ENCODE measurements at regions not wholly inside any gene's neighbourhood (a gene's known extent, or its start where the extent isn't known, plus 50 kb on each side); places are given as distances from the start of the nearest gene placed in this dataset.

DNA sequence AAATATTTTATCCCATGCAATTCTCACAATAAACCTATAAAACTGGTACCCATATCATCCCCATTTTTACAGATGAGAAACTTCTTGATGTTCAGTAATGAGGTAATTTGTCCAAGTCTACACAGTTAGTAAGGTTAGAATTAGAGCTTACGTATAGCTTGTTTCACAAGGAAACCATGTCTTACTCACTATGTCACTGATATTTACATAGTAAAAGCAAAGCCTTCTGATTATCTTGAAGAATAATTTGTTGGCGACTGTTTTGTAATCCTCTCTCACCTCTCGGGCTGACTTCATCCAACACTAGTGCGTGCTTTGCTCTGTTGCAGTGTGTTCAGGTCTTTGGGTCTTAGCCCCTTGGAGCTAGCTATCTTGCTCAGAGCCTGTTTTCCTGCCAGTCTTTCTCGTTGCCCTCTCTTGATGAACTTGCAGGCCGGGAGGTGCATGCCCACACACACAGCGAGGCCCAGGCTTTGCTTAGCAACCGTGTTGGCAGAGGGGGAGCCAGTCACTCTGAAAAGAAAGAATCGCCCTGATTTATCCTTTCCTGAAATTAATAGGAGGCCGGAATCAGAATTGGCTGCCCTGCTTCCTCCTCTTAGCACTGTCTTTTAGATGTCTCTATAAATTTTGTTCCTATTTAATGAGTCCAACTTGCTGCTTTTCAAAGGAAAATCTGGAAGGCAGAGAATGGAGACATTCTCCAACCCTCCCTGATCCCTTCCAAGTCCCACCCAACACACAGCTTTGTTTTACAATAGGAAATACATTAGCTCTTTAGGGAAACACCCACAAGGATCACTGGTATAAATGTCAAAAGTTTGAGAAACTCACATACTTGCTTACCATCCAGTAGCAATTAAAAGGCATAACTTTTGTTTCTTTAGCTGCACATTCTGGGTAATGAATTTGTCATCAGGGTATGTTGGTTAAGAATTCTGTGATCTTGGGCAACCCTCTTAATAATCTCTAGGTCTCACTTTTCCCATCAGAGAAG lies 97.6 kb upstream of the SEC11C start:
- H3K4me3 ChIP-seq: no peak overlapping the region
- RAD21 ChIA-PET (ENCODE audit: unreplicated experiment): interaction anchor here (0.9 kb wide), 1 partner anchor 258 kb away, joined by 3 read pairs; no protein-coding TSS in a partner anchor
- no peaks in the 10 kb centered on the region for H3K9me3 ChIP-seq (replicated peaks; ENCODE audit: control insufficient read depth, insufficient read depth, low read length)
- FAIRE-seq (peak; percentile 68), ATAC-seq (no peak), DNase-seq (ENCODE audit: low read depth, low spot score) (no peak)
- H3K36me3 ChIP-seq (ENCODE audit: control insufficient read depth in 2 of 2, insufficient read depth in 2 of 2, low read length in 1 of 2): no peaks in the 10 kb centered on the region
- H3K27me3 ChIP-seq (replicated peaks in 1 of 2; ENCODE audit: control insufficient read depth in 2 of 2, insufficient read depth in 2 of 2, low read length in 1 of 2): peaks cover 0 to 3% of the 10 kb centered on the region in 2 experiments; a peak in 1 of 4 replicates
- TF ChIP-seq CREB1 (IDR thresholded peaks at IDR 0.05; ENCODE audit: low read depth) (no peak), NR2C2 (IDR thresholded peaks at IDR 0.05; ENCODE audit: borderline replicate concordance, control insufficient read depth, insufficient read length, low read depth) (no peak), PML (IDR thresholded peaks at IDR 0.05; ENCODE audit: low read length) (no peak), ZNF274 (IDR thresholded peaks at IDR 0.05; ENCODE audit: insufficient read depth, insufficient read length) (no peak), CBX3 (IDR thresholded peaks at IDR 0.05; ENCODE audit: borderline replicate concordance, low read depth) (no peak), NFYA (IDR thresholded peaks at IDR 0.05; ENCODE audit: borderline replicate concordance, low read depth, low read length) (no peak), ZNF622 (IDR thresholded peaks at IDR 0.05) (no peak), ATF7 (IDR thresholded peaks at IDR 0.05; ENCODE audit: low read depth) (no peak), JUND (IDR thresholded peaks at IDR 0.05; ENCODE audit: low read depth, low read length) (no peak)
- TF ChIP-seq, protein P1, sequence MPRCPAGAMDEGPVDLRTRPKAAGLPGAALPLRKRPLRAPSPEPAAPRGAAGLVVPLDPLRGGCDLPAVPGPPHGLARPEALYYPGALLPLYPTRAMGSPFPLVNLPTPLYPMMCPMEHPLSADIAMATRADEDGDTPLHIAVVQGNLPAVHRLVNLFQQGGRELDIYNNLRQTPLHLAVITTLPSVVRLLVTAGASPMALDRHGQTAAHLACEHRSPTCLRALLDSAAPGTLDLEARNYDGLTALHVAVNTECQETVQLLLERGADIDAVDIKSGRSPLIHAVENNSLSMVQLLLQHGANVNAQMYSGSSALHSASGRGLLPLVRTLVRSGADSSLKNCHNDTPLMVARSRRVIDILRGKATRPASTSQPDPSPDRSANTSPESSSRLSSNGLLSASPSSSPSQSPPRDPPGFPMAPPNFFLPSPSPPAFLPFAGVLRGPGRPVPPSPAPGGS (IDR thresholded peaks at IDR 0.05; ENCODE audit: borderline replicate concordance, insufficient read depth, low read depth, low read length, poor library complexity, severe bottlenecking): no peak
- TF ChIP-seq, protein P2, sequence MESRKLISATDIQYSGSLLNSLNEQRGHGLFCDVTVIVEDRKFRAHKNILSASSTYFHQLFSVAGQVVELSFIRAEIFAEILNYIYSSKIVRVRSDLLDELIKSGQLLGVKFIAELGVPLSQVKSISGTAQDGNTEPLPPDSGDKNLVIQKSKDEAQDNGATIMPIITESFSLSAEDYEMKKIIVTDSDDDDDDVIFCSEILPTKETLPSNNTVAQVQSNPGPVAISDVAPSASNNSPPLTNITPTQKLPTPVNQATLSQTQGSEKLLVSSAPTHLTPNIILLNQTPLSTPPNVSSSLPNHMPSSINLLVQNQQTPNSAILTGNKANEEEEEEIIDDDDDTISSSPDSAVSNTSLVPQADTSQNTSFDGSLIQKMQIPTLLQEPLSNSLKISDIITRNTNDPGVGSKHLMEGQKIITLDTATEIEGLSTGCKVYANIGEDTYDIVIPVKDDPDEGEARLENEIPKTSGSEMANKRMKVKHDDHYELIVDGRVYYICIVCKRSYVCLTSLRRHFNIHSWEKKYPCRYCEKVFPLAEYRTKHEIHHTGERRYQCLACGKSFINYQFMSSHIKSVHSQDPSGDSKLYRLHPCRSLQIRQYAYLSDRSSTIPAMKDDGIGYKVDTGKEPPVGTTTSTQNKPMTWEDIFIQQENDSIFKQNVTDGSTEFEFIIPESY (IDR thresholded peaks at IDR 0.05): no peak
- no peak overlapping the region for H2AFZ ChIP-seq (ENCODE audit: control insufficient read depth, low read depth, low read length)
- H3K27ac ChIP-seq (ENCODE audit: control insufficient read depth, insufficient read depth): no peak overlapping the region
- H4K20me1 ChIP-seq (ENCODE audit: control insufficient read depth, insufficient read depth): no peaks in the 10 kb centered on the region
- POLR2A ChIA-PET: no interaction called here
- BruUV-seq (replicated peaks): no TSS peak
- no peak overlapping the region for H3K9ac ChIP-seq (ENCODE audit: control insufficient read depth, insufficient read depth, low read length)
- CTCF ChIA-PET: interaction anchor here (0.9 to 3.3 kb wide), 2 partner anchors 9 to 28 kb away, joined by 4 to 9 read pairs; no protein-coding TSS in a partner anchor
- no peaks in the 10 kb centered on the region for H3K79me2 ChIP-seq (ENCODE audit: control insufficient read depth, insufficient read depth, low read length)
- SMC1A ChIA-PET (ENCODE audit: uncharacterized antibody, unreplicated experiment): interaction anchor here (0.7 to 0.8 kb wide), 2 partner anchors 29 to 66 kb away, joined by 3 read pairs; no protein-coding TSS in a partner anchor
- H3K4me1 ChIP-seq (ENCODE audit: control insufficient read depth, insufficient read depth, low read length): no peaks in the 10 kb centered on the region
- no peak overlapping the region for H3K4me2 ChIP-seq (ENCODE audit: control insufficient read depth, insufficient read depth)
- in situ Hi-C loops (cut with MboI): no loop called here
- 37% methylated on average over 10 of the region's 10 CpGs for WGBS (ENCODE audit: insufficient coverage, insufficient replicate concordance, low lambda C conversion rate, missing lambda C conversion rate)
- intact Hi-C loops (cut with micrococcal nuclease; ENCODE audit: unreplicated experiment): no loop called here
